HEK293T (cell line): ENCODE measurements at regions not wholly inside any gene's neighbourhood (a gene's known extent, or its start where the extent isn't known, plus 50 kb on each side); places are given as distances from the start of the nearest gene placed in this dataset.

Experiments
- ARNT ChIP-seq: fragments of 450-650 bp; IDR thresholded peaks from 2 replicates; pipeline ENCODE4 v1.6.1; 2017; ENCODE audit warnings: mild to moderate bottlenecking
- BHLHE40 ChIP-seq: fragments of 450-650 bp; IDR thresholded peaks from 2 replicates; pipeline ENCODE4 v1.6.1; 2016; ENCODE audit warnings: mild to moderate bottlenecking, moderate library complexity, borderline replicate concordance
- NFRKB ChIP-seq: fragments of 450-650 bp; IDR thresholded peaks from 2 replicates; pipeline ENCODE4 v1.6.1; 2016; ENCODE audit warnings: mild to moderate bottlenecking, moderate library complexity
- SP1 ChIP-seq: fragments of 450-650 bp; IDR thresholded peaks from 2 replicates; pipeline ENCODE4 v1.6.1; 2017

DNA sequence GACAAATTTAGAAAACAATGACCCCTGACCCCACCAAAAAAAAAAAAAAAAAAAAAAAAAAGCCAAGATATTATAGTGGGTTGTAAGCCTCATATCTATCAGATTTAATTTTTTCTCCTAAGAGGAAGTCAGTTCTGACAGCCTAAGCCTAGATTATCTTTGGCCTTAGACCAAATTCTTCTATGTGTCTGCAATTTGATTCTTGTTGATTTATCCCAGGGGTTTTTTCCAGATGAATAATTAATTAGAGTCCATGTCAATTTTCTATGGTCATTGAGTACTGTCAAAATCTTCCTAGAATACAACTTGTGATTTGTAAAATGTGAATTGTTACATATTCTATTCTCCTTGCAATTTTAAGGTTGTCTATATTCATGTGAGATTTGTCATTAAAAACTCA lies 151.6 kb upstream of the CACNA2D1 start:
- TF ChIP-seq ARNT, result no peak
- no peak for TF ChIP-seq NFRKB
- TF ChIP-seq SP1, result no peak
- TF ChIP-seq BHLHE40, result no peak
